MM.1S (cell line): ENCODE measurements at regions not wholly inside any gene's neighbourhood (a gene's known extent, or its start where the extent isn't known, plus 50 kb on each side); places are given as distances from the start of the nearest gene placed in this dataset.
"Not testable (repeated sequence)": the region's sequence is repeated elsewhere in the genome, so short reads cannot be mapped to it uniquely, and the experiment has no call there.

Experiments
- DNase-seq: peaks from one replicate; pipeline ENCODE4 v3.0.0-alpha.2; 2015
- H2AFZ ChIP-seq: fragments of 300-600 bp; sonication (generic); 2 replicates; pipeline ENCODE4 v1.6.0; 2016; ENCODE audit warnings: antibody characterized with exemption, low read length
- H3F3A ChIP-seq: fragments of 300-600 bp; sonication (generic); 2 replicates; pipeline ENCODE4 v1.6.1; 2016; ENCODE audit warnings: mild to moderate bottlenecking, antibody characterized with exemption, low read length, moderate library complexity, mixed read lengths; ENCODE audit not compliant: insufficient read depth
- H3K27ac ChIP-seq: fragments of 300-600 bp; sonication (generic); 2 replicates; pipeline ENCODE4 v1.5.1; 2016; ENCODE audit warnings: mild to moderate bottlenecking, low read length
- H3K27me3 ChIP-seq: fragments of 300-600 bp; sonication (generic); replicated peaks from 2 replicates; pipeline ENCODE4 v1.6.0; 2016; ENCODE audit warnings: low read length; ENCODE audit not compliant: insufficient read depth
- H3K36me3 ChIP-seq: fragments of 300-600 bp; sonication (generic); replicated peaks from 2 replicates; pipeline ENCODE4 v1.6.1; 2016; ENCODE audit warnings: mild to moderate bottlenecking, low read length, mixed read lengths; ENCODE audit not compliant: insufficient read depth
- H3K4me1 ChIP-seq: fragments of 300-600 bp; sonication (generic); 2 replicates; pipeline ENCODE4 v1.6.1; 2016; ENCODE audit warnings: low read length, mixed read lengths
- H3K4me2 ChIP-seq: fragments of 300-600 bp; sonication (generic); 2 replicates; pipeline ENCODE4 v1.6.0; 2016; ENCODE audit warnings: low read depth, low read length
- H3K4me3 ChIP-seq: fragments of 300-600 bp; sonication (generic); 2 replicates; pipeline ENCODE4 v1.5.1; 2016; ENCODE audit warnings: low read length, mixed read lengths
- H3K79me2 ChIP-seq: fragments of 300-600 bp; sonication (generic); 2 replicates; pipeline ENCODE4 v1.6.1; 2016; ENCODE audit warnings: mixed run types, low read length, mixed read lengths
- H3K9ac ChIP-seq: fragments of 300-600 bp; sonication (generic); 2 replicates; pipeline ENCODE4 v1.6.1; 2016; ENCODE audit warnings: low read length, mixed read lengths
- H3K9me2 ChIP-seq: fragments of 300-600 bp; sonication (generic); replicated peaks from 2 replicates; pipeline ENCODE4 v1.6.1; 2016; ENCODE audit warnings: mild to moderate bottlenecking, low read length, mixed read lengths; ENCODE audit not compliant: insufficient read depth
- H3K9me3 ChIP-seq: fragments of 300-600 bp; sonication (generic); replicated peaks from 2 replicates; pipeline ENCODE4 v1.6.1; 2016; ENCODE audit warnings: mild to moderate bottlenecking, low read length, mixed read lengths; ENCODE audit not compliant: insufficient read depth
- H4K20me1 ChIP-seq: fragments of 300-600 bp; sonication (generic); 2 replicates; pipeline ENCODE4 v1.6.1; 2016; ENCODE audit warnings: mild to moderate bottlenecking, low read length, moderate library complexity, mixed read lengths; ENCODE audit not compliant: insufficient read depth
- CTCF ChIP-seq: fragments of 300-600 bp; sonication (generic); IDR thresholded peaks from 2 replicates; pipeline ENCODE4 v1.5.1; 2016; ENCODE audit warnings: antibody characterized with exemption, low read length, mixed read lengths
- EZH2 ChIP-seq: fragments of 300-600 bp; sonication (generic); optimal IDR thresholded peaks from 2 replicates; pipeline ENCODE3; 2017; ENCODE audit warnings: low read depth, mild to moderate bottlenecking, antibody characterized with exemption, low read length, mixed read lengths
- EZH2phosphoT487 ChIP-seq: fragments of 300-600 bp; sonication (generic); IDR thresholded peaks from 2 replicates; pipeline ENCODE4 v1.6.1; 2018; ENCODE audit warnings: antibody characterized with exemption, low read length

- H2AFZ ChIP-seq, result no peak overlapping the region
- TF ChIP-seq CTCF, result no peak
- no peak for TF ChIP-seq EZH2phosphoT487
- no peak for TF ChIP-seq EZH2
- H3K36me3 ChIP-seq, result no peaks in the 10 kb centered on the region
- no peaks in the 10 kb centered on the region for H3K4me1 ChIP-seq
- H3K9ac ChIP-seq, result no peak overlapping the region
- no peaks in the 10 kb centered on the region for H3K9me3 ChIP-seq
- no peaks in the 10 kb centered on the region for H3K79me2 ChIP-seq
- H3K27me3 ChIP-seq, result no peaks in the 10 kb centered on the region
- no peaks in the 10 kb centered on the region for H3F3A ChIP-seq
- H3K27ac ChIP-seq, result no peak overlapping the region
- no peak overlapping the region for H3K4me2 ChIP-seq
- no peaks in the 10 kb centered on the region for H4K20me1 ChIP-seq
- H3K9me2 ChIP-seq, result no peaks in the 10 kb centered on the region
- no peak overlapping the region for H3K4me3 ChIP-seq
- no peak for DNase-seq
Observed at GRCh38 chr2:146374505-146374904, 1470.3 kb upstream of the ACVR2A start.

- not testable (repeated sequence) for H3K9ac ChIP-seq, DNase-seq, H3K9me3 ChIP-seq, H2AFZ ChIP-seq, H3K36me3 ChIP-seq, H4K20me1 ChIP-seq, H3K4me2 ChIP-seq, H3K27me3 ChIP-seq, H3F3A ChIP-seq, H3K27ac ChIP-seq, H3K4me3 ChIP-seq, H3K9me2 ChIP-seq, H3K79me2 ChIP-seq, H3K4me1 ChIP-seq
Observed at GRCh38 chr2:146371364-146371763, 1473.5 kb upstream of the ACVR2A start.

DNA sequence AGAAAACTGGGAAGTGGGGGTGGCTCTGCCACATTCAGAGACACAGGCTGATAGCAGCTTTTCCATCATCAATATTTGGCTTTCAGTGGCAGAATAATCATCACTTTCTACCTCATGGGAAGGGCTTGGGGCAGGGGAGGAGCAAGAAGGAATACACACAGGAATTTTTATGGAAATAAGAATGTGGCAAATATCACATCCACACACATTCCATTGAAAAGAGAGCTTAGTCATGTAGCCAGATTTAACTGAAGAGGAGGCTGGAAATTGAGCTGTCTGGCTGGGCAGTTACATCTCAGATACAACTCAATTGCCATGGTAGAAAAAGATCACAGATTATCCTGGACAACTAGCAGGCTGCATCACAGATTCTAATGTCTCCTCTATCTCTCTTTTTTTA, 1474.0 kb upstream of the ACVR2A start:
- H3K4me2 ChIP-seq, result no peak overlapping the region
- TF ChIP-seq CTCF (no peak), EZH2 (no peak), EZH2phosphoT487 (no peak)
- H3K4me3 ChIP-seq, result no peak overlapping the region
- H3K36me3 ChIP-seq, result no peaks in the 10 kb centered on the region
- H3K27ac ChIP-seq, result no peak overlapping the region
- no peaks in the 10 kb centered on the region for H3K79me2 ChIP-seq
- no peaks in the 10 kb centered on the region for H4K20me1 ChIP-seq
- no peaks in the 10 kb centered on the region for H3K4me1 ChIP-seq
- H3F3A ChIP-seq, result no peaks in the 10 kb centered on the region
- H3K9me3 ChIP-seq, result no peaks in the 10 kb centered on the region
- H3K9ac ChIP-seq, result no peak overlapping the region
- no peak overlapping the region for H2AFZ ChIP-seq
- no peak for DNase-seq
- no peaks in the 10 kb centered on the region for H3K27me3 ChIP-seq
- no peaks in the 10 kb centered on the region for H3K9me2 ChIP-seq

DNA sequence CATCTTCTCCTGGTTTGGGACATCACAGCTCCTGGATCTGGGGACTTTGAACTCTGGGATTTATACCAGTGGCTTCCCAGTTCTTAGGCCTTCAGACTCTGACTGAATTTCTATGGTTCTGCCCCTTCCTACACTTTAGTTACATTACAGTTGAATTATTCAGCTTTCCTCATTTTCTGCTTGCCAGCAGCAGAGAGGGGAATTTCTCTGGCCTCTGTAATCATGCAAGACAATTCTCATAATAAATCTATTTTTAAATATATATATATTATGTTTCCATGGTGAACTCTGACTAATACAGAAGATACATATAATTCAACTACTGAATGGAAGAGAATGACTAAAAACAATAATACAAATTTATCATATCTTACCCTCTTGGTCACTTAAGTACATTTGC, 1478.6 kb upstream of the ACVR2A start:
- TF ChIP-seq EZH2phosphoT487, result no peak
- no peak for TF ChIP-seq CTCF
- TF ChIP-seq EZH2, result no peak
- Histone ChIP-seq H2AFZ (no peak overlapping the region), H3K9ac (no peak overlapping the region), H3K36me3 (no peaks in the 10 kb centered on the region), H3K9me2 (no peaks in the 10 kb centered on the region), H3K4me3 (no peak overlapping the region), H3K4me2 (no peak overlapping the region), H3K9me3 (no peaks in the 10 kb centered on the region), H3K27ac (no peak overlapping the region), H3K27me3 (no peaks in the 10 kb centered on the region), H3K4me1 (no peaks in the 10 kb centered on the region), H4K20me1 (no peaks in the 10 kb centered on the region), H3K79me2 (no peaks in the 10 kb centered on the region), H3F3A (no peaks in the 10 kb centered on the region)
- no peak for DNase-seq
